Lung (tissue), 11 donors: ENCODE measurements at regions not wholly inside any gene's neighbourhood (a gene's known extent, or its start where the extent isn't known, plus 50 kb on each side); places are given as distances from the start of the nearest gene placed in this dataset.

ENCODE experiments used
- ATAC-seq: fragments of 200-7000 bp; cut with Tn5 transposase; one replicate; pipeline ENCODE4 v1.9.1; 2020; ENCODE audit warnings: moderate number of reproducible peaks; ENCODE audit not compliant: insufficient read depth, low FRiP score
- DNase-seq, 3 donors: peaks; one replicate each; pipeline ENCODE4 v3.0.0-alpha.2; 2013 to 2017
- H3K27ac ChIP-seq, 2 donors: one replicate each; pipeline ENCODE4 v1.5.1; 2013; ENCODE audit warnings: mild to moderate bottlenecking in 2 of 2, moderate library complexity in 2 of 2, control low read depth in 1 of 2, inconsistent platforms in 1 of 2, low read depth in 1 of 2, low read length in 1 of 2
- H3K27me3 ChIP-seq, 3 donors: one replicate each; pipeline ENCODE4 v1.5.1; 2013; ENCODE audit warnings: low read length in 2 of 3; ENCODE audit not compliant: control insufficient read depth in 3 of 3, insufficient read depth in 3 of 3
- H3K36me3 ChIP-seq, 4 donors: one replicate each; pipeline ENCODE4 v1.5.1; 2013; ENCODE audit warnings: low read length in 4 of 4, mild to moderate bottlenecking in 1 of 4, moderate library complexity in 1 of 4; ENCODE audit not compliant: control insufficient read depth in 4 of 4, insufficient read depth in 4 of 4
- H3K4me1 ChIP-seq, 5 donors: one replicate each; pipeline ENCODE4 v1.5.1; 2013; ENCODE audit warnings: low read length in 5 of 5, mild to moderate bottlenecking in 2 of 5, moderate library complexity in 1 of 5; ENCODE audit not compliant: control insufficient read depth in 5 of 5, insufficient read depth in 5 of 5
- H3K4me3 ChIP-seq: one replicate; pipeline ENCODE4 v1.5.1; 2013; ENCODE audit warnings: mild to moderate bottlenecking, control low read depth, moderate library complexity
- H3K9ac ChIP-seq, 2 donors: one replicate each; pipeline ENCODE4 v1.5.1; 2013; ENCODE audit warnings: low read length in 2 of 2, control low read depth in 1 of 2; ENCODE audit not compliant: insufficient read depth in 1 of 2
- H3K9me3 ChIP-seq, 4 donors: one replicate each; pipeline ENCODE4 v1.5.1; 2013; ENCODE audit warnings: low read length in 3 of 4, mild to moderate bottlenecking in 1 of 4, moderate library complexity in 1 of 4; ENCODE audit not compliant: control insufficient read depth in 4 of 4, insufficient read depth in 3 of 4
- CTCF ChIP-seq: IDR thresholded peaks from 2 replicates; pipeline ENCODE4 v1.5.1; 2012; ENCODE audit warnings: mild to moderate bottlenecking; ENCODE audit errors: control extremely low read depth, extremely low read depth
- WGBS, 2 donors: extraction: QIAGEN DNeasy Blood & Tissue Kit; methylation state at CpG; one replicate each; pipeline ENCODE4 v1.1.7; 2013; 5-methylcytosine and 5-hydroxymethylcytosine counted together
- donor health status: control.
- donor health status: control.
- donor health status: Bipolar disorder and iron deficiency.
- donor health status: healthy.
- donor health status: DM: yes; HTN: yes; CAD: no.

GRCh38 chrX:125378205-125378604, 58.5 kb downstream of the TEX13C start:
- Histone ChIP-seq H3K27ac (no peak overlapping the region), H3K9me3 (no peaks in the 10 kb centered on the region), H3K36me3 (no peaks in the 10 kb centered on the region), H3K9ac (no peak overlapping the region), H3K27me3 (no peaks in the 10 kb centered on the region), H3K4me1 (no peaks in the 10 kb centered on the region), H3K4me3 (no peak overlapping the region)
- DNase-seq (no peak), ATAC-seq (no peak)
- WGBS, 2 donors = 48 to 79% methylated on average over 4 of the region's 4 CpGs
- no peak for TF ChIP-seq CTCF

GRCh38 chrX:125378770-125379169, 59.1 kb downstream of the TEX13C start:
- no peak overlapping the region for H3K9ac ChIP-seq
- TF ChIP-seq CTCF = no peak
- WGBS, 2 donors = 76 to 86% methylated on average over 3 of the region's 3 CpGs
- DNase-seq (no peak), ATAC-seq (no peak)
- H3K27ac ChIP-seq = no peak overlapping the region
- H3K4me3 ChIP-seq = no peak overlapping the region
- no peaks in the 10 kb centered on the region for H3K4me1 ChIP-seq
- no peaks in the 10 kb centered on the region for H3K27me3 ChIP-seq
- H3K9me3 ChIP-seq = no peaks in the 10 kb centered on the region
- H3K36me3 ChIP-seq = no peaks in the 10 kb centered on the region

- no peak overlapping the region for H3K9ac ChIP-seq
- WGBS, 2 donors = 65 to 77% methylated on average over 4 of the region's 4 CpGs
- H3K36me3 ChIP-seq = no peaks in the 10 kb centered on the region
- DNase-seq (no peak), ATAC-seq (no peak)
- no peak overlapping the region for H3K27ac ChIP-seq
- no peaks in the 10 kb centered on the region for H3K9me3 ChIP-seq
- H3K4me3 ChIP-seq = no peak overlapping the region
- no peaks in the 10 kb centered on the region for H3K4me1 ChIP-seq
- no peaks in the 10 kb centered on the region for H3K27me3 ChIP-seq
- no peak for TF ChIP-seq CTCF
Measured at GRCh38 chrX:125382148-125382628, 62.5 kb downstream of the TEX13C start.

- no peak overlapping the region for H3K4me3 ChIP-seq
- H3K36me3 ChIP-seq = no peaks in the 10 kb centered on the region
- no peak for TF ChIP-seq CTCF
- H3K9ac ChIP-seq = no peak overlapping the region
- H3K9me3 ChIP-seq = no peaks in the 10 kb centered on the region
- no peaks in the 10 kb centered on the region for H3K4me1 ChIP-seq
- no peak for DNase-seq
- no peaks in the 10 kb centered on the region for H3K27me3 ChIP-seq
- 85 to 93% methylated on average over 3 of the region's 3 CpGs for WGBS, 2 donors
- H3K27ac ChIP-seq = no peak overlapping the region
- no peak for ATAC-seq
Measured at GRCh38 chrX:125382889-125383288, 63.2 kb downstream of the TEX13C start.
